BJ (cell line): ENCODE measurements at regions not wholly inside any gene's neighbourhood (a gene's known extent, or its start where the extent isn't known, plus 50 kb on each side); places are given as distances from the start of the nearest gene placed in this dataset.
"Not testable (repeated sequence)": the region's sequence is repeated elsewhere in the genome, so short reads cannot be mapped to it uniquely, and the experiment has no call there.

Experiments
- CTCF ChIA-PET: fragments of 350-600 bp; formaldehyde crosslinking; extraction: SDS; loops from one replicate; lab custom pipeline; 2021; ENCODE audit warnings: antibody characterized with exemption, inconsistent platforms; lab: Yijun Ruan, JAX
- POLR2A ChIA-PET: fragments of 300-600 bp; sonication (Branson Sonifier 250); formaldehyde crosslinking; extraction: SDS; loops from one replicate; lab custom pipeline; 2021; ENCODE audit warnings: antibody characterized with exemption; lab: Charles Lee
- DNase-seq: peaks from one replicate; pipeline ENCODE4 v3.0.0-alpha.2; 2011; ENCODE audit warnings: low read depth
- H3K27me3 ChIP-seq: 2 replicates; pipeline ENCODE4 v1.6.0; 2011; ENCODE audit warnings: low read length; ENCODE audit not compliant: control insufficient read depth, insufficient read depth
- H3K36me3 ChIP-seq: 2 replicates; pipeline ENCODE4 v1.5.1; 2011; ENCODE audit warnings: low read length; ENCODE audit not compliant: control insufficient read depth, insufficient read depth
- H3K4me3 ChIP-seq: 2 replicates; pipeline ENCODE4 v1.5.1; 2011; ENCODE audit warnings: low read depth, mild to moderate bottlenecking, control low read depth, low read length
- CTCF ChIP-seq: IDR thresholded peaks from 2 replicates; pipeline ENCODE4 v1.5.1; 2011; ENCODE audit warnings: low read depth, mild to moderate bottlenecking, control low read depth, inconsistent platforms, low read length, moderate library complexity; ENCODE audit not compliant: insufficient read depth

GRCh38 chr3:76311941-76312340 is 526.6 kb upstream of the ZNF717 start:
- H3K36me3 ChIP-seq, result no peaks in the 10 kb centered on the region
- no peaks in the 10 kb centered on the region for H3K27me3 ChIP-seq
- POLR2A ChIA-PET, result no interaction called here
- no peak for TF ChIP-seq CTCF
- no peak overlapping the region for H3K4me3 ChIP-seq
- no peak for DNase-seq
- CTCF ChIA-PET, result no interaction called here

GRCh38 chr3:76315906-76316305 is 530.6 kb upstream of the ZNF717 start:
- POLR2A ChIA-PET, H3K36me3 ChIP-seq, CTCF ChIA-PET, DNase-seq, H3K4me3 ChIP-seq, H3K27me3 ChIP-seq: not testable (repeated sequence)

GRCh38 chr3:76321614-76322013 is 536.3 kb upstream of the ZNF717 start:
- ChIA-PET POLR2A (no interaction called here), CTCF (no interaction called here)
- H3K27me3 ChIP-seq, result no peaks in the 10 kb centered on the region
- H3K4me3 ChIP-seq, result no peak overlapping the region
- H3K36me3 ChIP-seq, result no peaks in the 10 kb centered on the region
- no peak for TF ChIP-seq CTCF
- DNase-seq, result no peak

- H3K36me3 ChIP-seq, result no peaks in the 10 kb centered on the region
- no peak for DNase-seq
- no peaks in the 10 kb centered on the region for H3K27me3 ChIP-seq
- POLR2A ChIA-PET, result no interaction called here
- CTCF ChIA-PET, result no interaction called here
- TF ChIP-seq CTCF, result no peak
- no peak overlapping the region for H3K4me3 ChIP-seq
These were observed 538.8 kb upstream of the ZNF717 start for GRCh38 chr3:76324101-76324500.

GRCh38 chr3:76345878-76346277 is 560.5 kb upstream of the ZNF717 start:
- ChIA-PET POLR2A (no interaction called here), CTCF (no interaction called here)
- no peak for DNase-seq
- H3K27me3 ChIP-seq, result no peaks in the 10 kb centered on the region
- H3K4me3 ChIP-seq, result no peak overlapping the region
- no peaks in the 10 kb centered on the region for H3K36me3 ChIP-seq
- TF ChIP-seq CTCF, result no peak

- no peaks in the 10 kb centered on the region for H3K27me3 ChIP-seq
- H3K4me3 ChIP-seq, result no peak overlapping the region
- H3K36me3 ChIP-seq, result no peaks in the 10 kb centered on the region
- ChIA-PET CTCF (no interaction called here), POLR2A (no interaction called here)
- TF ChIP-seq CTCF, result no peak
- DNase-seq, result no peak
These were observed 561.3 kb upstream of the ZNF717 start for GRCh38 chr3:76346690-76347089.
